WI38 (cell line): ENCODE measurements at regions not wholly inside any gene's neighbourhood (a gene's known extent, or its start where the extent isn't known, plus 50 kb on each side); places are given as distances from the start of the nearest gene placed in this dataset.

ENCODE experiments used
- H3K4me3 ChIP-seq: 2 replicates; pipeline ENCODE4 v1.5.1; 2011; ENCODE audit warnings: low read depth, mild to moderate bottlenecking, control low read depth, low read length
- CTCF ChIP-seq: IDR thresholded peaks from 2 replicates; pipeline ENCODE4 v1.5.1; 2012; ENCODE audit warnings: low read depth, mild to moderate bottlenecking, control low read depth, low read length

GRCh38 chr3:111319598-111319997 is 222.4 kb upstream of the CD96 start:
- H3K4me3 ChIP-seq = no peak overlapping the region

GRCh38 chr3:111321786-111322185 is 220.2 kb upstream of the CD96 start:
- no peak overlapping the region for H3K4me3 ChIP-seq
- TF ChIP-seq CTCF = no peak

More at GRCh38 chr3:111319598-111319997, 222.4 kb upstream of the CD96 start:
- TF ChIP-seq CTCF = no peak

GRCh38 chr3:111323019-111323418 is 219.0 kb upstream of the CD96 start:
- H3K4me3 ChIP-seq = no peak overlapping the region

GRCh38 chr3:111324151-111324550 is 217.8 kb upstream of the CD96 start:
- H3K4me3 ChIP-seq = no peak overlapping the region

More at GRCh38 chr3:111323019-111323418, 219.0 kb upstream of the CD96 start:
- TF ChIP-seq CTCF = no peak

GRCh38 chr3:111324645-111325044 is 217.4 kb upstream of the CD96 start:
- TF ChIP-seq CTCF = no peak
- no peak overlapping the region for H3K4me3 ChIP-seq

More at GRCh38 chr3:111324151-111324550, 217.8 kb upstream of the CD96 start:
- TF ChIP-seq CTCF = no peak

- TF ChIP-seq CTCF = no peak
- H3K4me3 ChIP-seq = no peak overlapping the region
Observed at GRCh38 chr3:111325160-111325718, 216.8 kb upstream of the CD96 start.

GRCh38 chr3:111326144-111326995 is 215.6 kb upstream of the CD96 start:
- no peak overlapping the region for H3K4me3 ChIP-seq
- no peak for TF ChIP-seq CTCF
